ENCODE measurements at regions not wholly inside any gene's neighbourhood (a gene's known extent, or its start where the extent isn't known, plus 50 kb on each side); places are given as distances from the start of the nearest gene placed in this dataset.

GRCh38 chr4:148823419-148823769 is 381.2 kb upstream of the NR3C2 start:
- Histone ChIP-seq H3K4me1 (ENCODE audit: insufficient read depth, low read length) (no peaks in the 10 kb centered on the region), H3K4me2 (ENCODE audit: low read length) (no peak overlapping the region), H3K79me2 (ENCODE audit: low read length) (no peaks in the 10 kb centered on the region), H3K9ac (ENCODE audit: low read length) (no peak overlapping the region), H3K27ac (ENCODE audit: low read length) (no peak overlapping the region), H3K9me3 (ENCODE audit: low read length) (no peaks in the 10 kb centered on the region), H2AFZ (ENCODE audit: low read length) (no peak overlapping the region), H3K36me3 (ENCODE audit: low read depth, low read length) (no peaks in the 10 kb centered on the region), H3K27me3 (ENCODE audit: low read length) (no peaks in the 10 kb centered on the region), H3K9me2 (replicated peaks; ENCODE audit: low read length) (no peaks in the 10 kb centered on the region), H3F3A (ENCODE audit: low read length, unreplicated experiment) (no peaks in the 10 kb centered on the region), H4K20me1 (ENCODE audit: low read length) (no peaks in the 10 kb centered on the region), H3K4me3 (ENCODE audit: low read length) (no peak overlapping the region)
- BruUV-seq (replicated peaks) = no TSS peak
- no peak for DNase-seq
- ChIA-PET CTCF (no interaction called here), POLR2A (ENCODE audit: unreplicated experiment) (no interaction called here)
- intact Hi-C loops (cut with micrococcal nuclease) = no loop called here
- ATAC-seq = no peak
- TF ChIP-seq EZH2 (IDR thresholded peaks at IDR 0.05; ENCODE audit: low read length, unreplicated experiment) (no peak), CTCF (conservative IDR thresholded peaks at IDR 0.05; ENCODE audit: low read depth, low read length) (no peak), EZH2phosphoT487 (IDR thresholded peaks at IDR 0.05; ENCODE audit: borderline replicate concordance, low read length) (no peak)

GRCh38 chr4:148822572-148823418 is 380.6 kb upstream of the NR3C2 start:
- no peak overlapping the region for H3K27ac ChIP-seq (ENCODE audit: low read length)
- H2AFZ ChIP-seq (ENCODE audit: low read length) = no peak overlapping the region
- H3K9me3 ChIP-seq (ENCODE audit: low read length) = no peaks in the 10 kb centered on the region
- intact Hi-C loops (cut with micrococcal nuclease) = no loop called here
- no peaks in the 10 kb centered on the region for H3K79me2 ChIP-seq (ENCODE audit: low read length)
- H3F3A ChIP-seq (ENCODE audit: low read length, unreplicated experiment) = no peaks in the 10 kb centered on the region
- H3K4me1 ChIP-seq (ENCODE audit: insufficient read depth, low read length) = no peaks in the 10 kb centered on the region
- H3K36me3 ChIP-seq (ENCODE audit: low read depth, low read length) = no peaks in the 10 kb centered on the region
- no peak overlapping the region for H3K4me2 ChIP-seq (ENCODE audit: low read length)
- H4K20me1 ChIP-seq (ENCODE audit: low read length) = no peaks in the 10 kb centered on the region
- DNase-seq = no peak
- no peaks in the 10 kb centered on the region for H3K9me2 ChIP-seq (replicated peaks; ENCODE audit: low read length)
- TF ChIP-seq CTCF (conservative IDR thresholded peaks at IDR 0.05; ENCODE audit: low read depth, low read length) (no peak), EZH2phosphoT487 (IDR thresholded peaks at IDR 0.05; ENCODE audit: borderline replicate concordance, low read length) (no peak), EZH2 (IDR thresholded peaks at IDR 0.05; ENCODE audit: low read length, unreplicated experiment) (no peak)
- H3K9ac ChIP-seq (ENCODE audit: low read length) = no peak overlapping the region
- POLR2A ChIA-PET (ENCODE audit: unreplicated experiment) = no interaction called here
- no TSS peak for BruUV-seq (replicated peaks)
- CTCF ChIA-PET = no interaction called here
- no peaks in the 10 kb centered on the region for H3K27me3 ChIP-seq (ENCODE audit: low read length)
- no peak for ATAC-seq
- H3K4me3 ChIP-seq (ENCODE audit: low read length) = no peak overlapping the region

- Histone ChIP-seq H2AFZ (ENCODE audit: low read length) (no peak overlapping the region), H4K20me1 (ENCODE audit: low read length) (no peaks in the 10 kb centered on the region)
- DNase-seq = no peak
Measured at GRCh38 chr4:148814030-148814429, 371.8 kb upstream of the NR3C2 start.

More at GRCh38 chr4:148814030-148814429, 371.8 kb upstream of the NR3C2 start:
- H3K9me3 ChIP-seq (ENCODE audit: low read length) = no peaks in the 10 kb centered on the region
- ChIA-PET POLR2A (ENCODE audit: unreplicated experiment) (no interaction called here), CTCF (no interaction called here)
- no peak overlapping the region for H3K4me3 ChIP-seq (ENCODE audit: low read length)
- no peaks in the 10 kb centered on the region for H3K9me2 ChIP-seq (replicated peaks; ENCODE audit: low read length)
- BruUV-seq (replicated peaks) = no TSS peak
- H3K4me1 ChIP-seq (ENCODE audit: insufficient read depth, low read length) = no peaks in the 10 kb centered on the region
- H3F3A ChIP-seq (ENCODE audit: low read length, unreplicated experiment) = no peaks in the 10 kb centered on the region
- ATAC-seq = no peak
- H3K36me3 ChIP-seq (ENCODE audit: low read depth, low read length) = no peaks in the 10 kb centered on the region
- no peak overlapping the region for H3K4me2 ChIP-seq (ENCODE audit: low read length)
- no peaks in the 10 kb centered on the region for H3K27me3 ChIP-seq (ENCODE audit: low read length)
- intact Hi-C loops (cut with micrococcal nuclease) = no loop called here
- no peak for TF ChIP-seq CTCF (conservative IDR thresholded peaks at IDR 0.05; ENCODE audit: low read depth, low read length)
- TF ChIP-seq EZH2phosphoT487 (IDR thresholded peaks at IDR 0.05; ENCODE audit: borderline replicate concordance, low read length) = no peak
- TF ChIP-seq EZH2 (IDR thresholded peaks at IDR 0.05; ENCODE audit: low read length, unreplicated experiment) = no peak
- H3K9ac ChIP-seq (ENCODE audit: low read length) = no peak overlapping the region
- no peak overlapping the region for H3K27ac ChIP-seq (ENCODE audit: low read length)
- H3K79me2 ChIP-seq (ENCODE audit: low read length) = no peaks in the 10 kb centered on the region

Data from PC-3 (cell line).